ENCODE measurements at regions not wholly inside any gene's neighbourhood (a gene's known extent, or its start where the extent isn't known, plus 50 kb on each side); places are given as distances from the start of the nearest gene placed in this dataset.
"Not testable (repeated sequence)": the region's sequence is repeated elsewhere in the genome, so short reads cannot be mapped to it uniquely, and the experiment has no call there.

- DNase-seq: no peak
Measured at GRCh38 chr1:238419209-238419608, 528.5 kb upstream of the ZP4 start.

GRCh38 chr1:238409932-238410331, 519.2 kb upstream of the ZP4 start:
- no peak for DNase-seq

- no peak for DNase-seq
Measured at GRCh38 chr1:238409191-238409850, 518.6 kb upstream of the ZP4 start.

GRCh38 chr1:238408737-238409136, 518.0 kb upstream of the ZP4 start:
- no peak for DNase-seq

GRCh38 chr1:238406098-238406860, 515.6 kb upstream of the ZP4 start:
- no peak for DNase-seq

GRCh38 chr1:238404921-238405320, 514.2 kb upstream of the ZP4 start:
- no peak for DNase-seq

- no peak for DNase-seq
Measured at GRCh38 chr1:238404481-238404880, 513.8 kb upstream of the ZP4 start.

GRCh38 chr1:238401144-238401543, 510.4 kb upstream of the ZP4 start:
- no peak for DNase-seq

GRCh38 chr1:238399558-238399957, 508.8 kb upstream of the ZP4 start:
- no peak for DNase-seq

- DNase-seq: no peak
Measured at GRCh38 chr1:238396140-238396539, 505.4 kb upstream of the ZP4 start.

- DNase-seq: no peak
Measured at GRCh38 chr1:238384381-238384780, 493.7 kb upstream of the ZP4 start.

GRCh38 chr1:238380167-238380566, 489.4 kb upstream of the ZP4 start:
- no peak for DNase-seq

GRCh38 chr1:238379446-238379845, 488.7 kb upstream of the ZP4 start:
- not testable (repeated sequence) for DNase-seq

- DNase-seq: no peak
Measured at GRCh38 chr1:238377280-238377919, 486.7 kb upstream of the ZP4 start.

GRCh38 chr1:238370599-238370998, 479.9 kb upstream of the ZP4 start:
- no peak for DNase-seq

GRCh38 chr1:238364214-238364892, 473.6 kb upstream of the ZP4 start:
- no peak for DNase-seq

GRCh38 chr1:238360474-238360873, 469.8 kb upstream of the ZP4 start:
- no peak for DNase-seq

- DNase-seq: no peak
Measured at GRCh38 chr1:238350471-238350870, 459.7 kb upstream of the ZP4 start.

GRCh38 chr1:238346340-238346739, 455.6 kb upstream of the ZP4 start:
- no peak for DNase-seq

GRCh38 chr1:238345837-238346236, 455.1 kb upstream of the ZP4 start:
- no peak for DNase-seq

- no peak for DNase-seq
Measured at GRCh38 chr1:238343852-238344251, 453.1 kb upstream of the ZP4 start.

- no peak for DNase-seq
Measured at GRCh38 chr1:238341395-238341794, 450.7 kb upstream of the ZP4 start.

- DNase-seq: no peak
Measured at GRCh38 chr1:238340989-238341388, 450.3 kb upstream of the ZP4 start.

GRCh38 chr1:238336531-238336930, 445.8 kb upstream of the ZP4 start:
- DNase-seq: no peak

All from NCI-H1694 (cell line).